PFSK-1 (cell line): ENCODE measurements at regions not wholly inside any gene's neighbourhood (a gene's known extent, or its start where the extent isn't known, plus 50 kb on each side); places are given as distances from the start of the nearest gene placed in this dataset.

Source experiments
- FOXP2 ChIP-seq: optimal IDR thresholded peaks from 2 replicates; pipeline ENCODE3; 2011; ENCODE audit warnings: borderline replicate concordance, control low read depth, inconsistent platforms; ENCODE audit not compliant: insufficient read depth; ENCODE audit errors: extremely low read length, extremely low read depth
- POLR2AphosphoS5 ChIP-seq: IDR thresholded peaks from 2 replicates; pipeline ENCODE4 v1.6.1; 2012; ENCODE audit warnings: low read depth, mild to moderate bottlenecking, control low read depth, low read length, moderate library complexity
- REST ChIP-seq, 2 experiments: IDR thresholded peaks; 2 replicates each; pipeline versions ENCODE4 v1.6.1 to v1.8.0; 2011 to 2012; ENCODE audit warnings: low read depth in 2 of 2, low read length in 2 of 2, control low read depth in 1 of 2, inconsistent platforms in 1 of 2, mild to moderate bottlenecking in 1 of 2, moderate library complexity in 1 of 2; ENCODE audit not compliant: insufficient read depth in 1 of 2
- SIN3A ChIP-seq: IDR thresholded peaks from 2 replicates; pipeline ENCODE4 v1.6.1; 2012; ENCODE audit warnings: mild to moderate bottlenecking, low read length, moderate library complexity, borderline replicate concordance; ENCODE audit not compliant: insufficient read depth
- TAF1 ChIP-seq: IDR thresholded peaks from 2 replicates; pipeline ENCODE4 v1.6.1; 2012; ENCODE audit warnings: low read length, control low read depth, borderline replicate concordance; ENCODE audit not compliant: insufficient read depth

GRCh38 chr13:46947425-46948191, 50.8 kb upstream of the HTR2A start:
- TF ChIP-seq POLR2AphosphoS5 = no peak
- TF ChIP-seq REST (IDR thresholded peaks at IDR 0.05; ENCODE audit: insufficient read depth in 1 of 2, low read depth in 2 of 2, low read length in 2 of 2) = no peak
- no peak for TF ChIP-seq TAF1
- no peak for TF ChIP-seq SIN3A
- TF ChIP-seq FOXP2 = no peak
